ENCODE measurements at regions not wholly inside any gene's neighbourhood (a gene's known extent, or its start where the extent isn't known, plus 50 kb on each side); places are given as distances from the start of the nearest gene placed in this dataset.

- Mint-ChIP-seq H3K9me3 (0 out of 2 replicates have a peak, but pooled peaks cover 4% of the 10 kb centered on the region), H3K4me1 (no peaks in the 10 kb centered on the region)
- CTCF ChIA-PET, result no interaction called here
- no peak for TF ChIP-seq STAT6 (CRISPR knock-in tag; conservative IDR thresholded peaks at IDR 0.05; ENCODE audit: low read depth)
- TF ChIP-seq ZNF138 (CRISPR knock-in tag; conservative IDR thresholded peaks at IDR 0.05), result no peak
- TF ChIP-seq NFYB (CRISPR knock-in tag; conservative IDR thresholded peaks at IDR 0.05; ENCODE audit: low read depth), result no peak
- TF ChIP-seq GRHL2 (CRISPR knock-in tag; IDR thresholded peaks at IDR 0.05; ENCODE audit: insufficient replicate concordance, severe bottlenecking), result no peak
- no peak for TF ChIP-seq E2F1 (CRISPR knock-in tag; IDR thresholded peaks at IDR 0.05)
- TF ChIP-seq PRRX2 (CRISPR knock-in tag; IDR thresholded peaks at IDR 0.05), result no peak
- no peak for TF ChIP-seq NFE2L1 (CRISPR knock-in tag; IDR thresholded peaks at IDR 0.05)
- no peak for TF ChIP-seq CDX4 (CRISPR knock-in tag; IDR thresholded peaks at IDR 0.05; ENCODE audit: borderline replicate concordance)
- TF ChIP-seq NR3C1 (CRISPR knock-in tag; conservative IDR thresholded peaks at IDR 0.05; ENCODE audit: low read depth), result no peak
- TF ChIP-seq KAT7 (CRISPR knock-in tag; IDR thresholded peaks at IDR 0.05; ENCODE audit: borderline replicate concordance), result no peak
- no peak for TF ChIP-seq FOXP1 (CRISPR knock-in tag; IDR thresholded peaks at IDR 0.05; ENCODE audit: borderline replicate concordance)
- no peak for TF ChIP-seq E2F5 (CRISPR knock-in tag; IDR thresholded peaks at IDR 0.05)
- no peak for TF ChIP-seq IRF1 (CRISPR knock-in tag; IDR thresholded peaks at IDR 0.05)
- no peak for TF ChIP-seq FOXP4 (CRISPR knock-in tag; IDR thresholded peaks at IDR 0.05)
- TF ChIP-seq ZNF396 (CRISPR knock-in tag; IDR thresholded peaks at IDR 0.05; ENCODE audit: borderline replicate concordance), result no peak
- no peak for TF ChIP-seq ARID4B (CRISPR knock-in tag; IDR thresholded peaks at IDR 0.05; ENCODE audit: borderline replicate concordance)
- TF ChIP-seq, protein P1, sequence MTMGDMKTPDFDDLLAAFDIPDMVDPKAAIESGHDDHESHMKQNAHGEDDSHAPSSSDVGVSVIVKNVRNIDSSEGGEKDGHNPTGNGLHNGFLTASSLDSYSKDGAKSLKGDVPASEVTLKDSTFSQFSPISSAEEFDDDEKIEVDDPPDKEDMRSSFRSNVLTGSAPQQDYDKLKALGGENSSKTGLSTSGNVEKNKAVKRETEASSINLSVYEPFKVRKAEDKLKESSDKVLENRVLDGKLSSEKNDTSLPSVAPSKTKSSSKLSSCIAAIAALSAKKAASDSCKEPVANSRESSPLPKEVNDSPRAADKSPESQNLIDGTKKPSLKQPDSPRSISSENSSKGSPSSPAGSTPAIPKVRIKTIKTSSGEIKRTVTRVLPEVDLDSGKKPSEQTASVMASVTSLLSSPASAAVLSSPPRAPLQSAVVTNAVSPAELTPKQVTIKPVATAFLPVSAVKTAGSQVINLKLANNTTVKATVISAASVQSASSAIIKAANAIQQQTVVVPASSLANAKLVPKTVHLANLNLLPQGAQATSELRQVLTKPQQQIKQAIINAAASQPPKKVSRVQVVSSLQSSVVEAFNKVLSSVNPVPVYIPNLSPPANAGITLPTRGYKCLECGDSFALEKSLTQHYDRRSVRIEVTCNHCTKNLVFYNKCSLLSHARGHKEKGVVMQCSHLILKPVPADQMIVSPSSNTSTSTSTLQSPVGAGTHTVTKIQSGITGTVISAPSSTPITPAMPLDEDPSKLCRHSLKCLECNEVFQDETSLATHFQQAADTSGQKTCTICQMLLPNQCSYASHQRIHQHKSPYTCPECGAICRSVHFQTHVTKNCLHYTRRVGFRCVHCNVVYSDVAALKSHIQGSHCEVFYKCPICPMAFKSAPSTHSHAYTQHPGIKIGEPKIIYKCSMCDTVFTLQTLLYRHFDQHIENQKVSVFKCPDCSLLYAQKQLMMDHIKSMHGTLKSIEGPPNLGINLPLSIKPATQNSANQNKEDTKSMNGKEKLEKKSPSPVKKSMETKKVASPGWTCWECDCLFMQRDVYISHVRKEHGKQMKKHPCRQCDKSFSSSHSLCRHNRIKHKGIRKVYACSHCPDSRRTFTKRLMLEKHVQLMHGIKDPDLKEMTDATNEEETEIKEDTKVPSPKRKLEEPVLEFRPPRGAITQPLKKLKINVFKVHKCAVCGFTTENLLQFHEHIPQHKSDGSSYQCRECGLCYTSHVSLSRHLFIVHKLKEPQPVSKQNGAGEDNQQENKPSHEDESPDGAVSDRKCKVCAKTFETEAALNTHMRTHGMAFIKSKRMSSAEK (CRISPR knock-in tag; IDR thresholded peaks at IDR 0.05; ENCODE audit: borderline replicate concordance), result no peak
Observed at GRCh38 chr2:35163948-35164347, 1191.6 kb upstream of the CRIM1 start.

More at GRCh38 chr2:35163948-35164347, 1191.6 kb upstream of the CRIM1 start:
- ATAC-seq, result no peak
- H3K4me3 Mint-ChIP-seq, result no peak overlapping the region
- no peak for DNase-seq (ENCODE audit: low spot score)
- no peaks in the 10 kb centered on the region; the same call in 1 of the 2 replicates for H3K27me3 Mint-ChIP-seq (ENCODE audit: low read depth)
- H3K36me3 Mint-ChIP-seq, result no peaks in the 10 kb centered on the region
- POLR2A ChIA-PET, result no interaction called here
- no peak overlapping the region for H3K27ac Mint-ChIP-seq

All from WTC11 (cell line).